HG02884 (cell line): ENCODE measurements at regions not wholly inside any gene's neighbourhood (a gene's known extent, or its start where the extent isn't known, plus 50 kb on each side); places are given as distances from the start of the nearest gene placed in this dataset.

Source experiments
- ATAC-seq: cut with Tn5 transposase; IDR thresholded peaks from one replicate; pipeline ENCODE4 v1.9.1; 2021; ENCODE audit warnings: mild to moderate bottlenecking, moderate library complexity; ENCODE audit not compliant: unreplicated experiment

DNA sequence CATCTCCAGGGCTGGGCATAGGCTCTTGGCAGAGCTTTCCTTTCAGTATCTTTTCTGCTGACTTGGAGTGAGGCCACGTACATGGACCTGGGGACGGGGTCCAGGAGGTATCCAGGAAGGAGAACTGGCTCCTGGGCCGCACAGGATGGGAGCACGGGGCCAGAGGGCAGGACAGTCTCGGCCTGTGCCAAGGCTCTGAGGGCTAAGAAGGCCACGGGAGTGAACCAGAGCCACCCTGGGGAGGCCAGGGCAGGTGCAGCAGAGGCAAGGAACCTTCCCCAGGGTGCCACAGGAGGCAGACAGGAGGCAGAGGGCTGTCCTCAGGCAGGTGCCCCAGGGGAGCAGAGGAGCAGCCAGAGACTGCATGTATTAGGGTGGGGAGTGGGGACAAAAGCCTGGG lies 50.3 kb downstream of the PLXNA1 start:
- ATAC-seq: no peak

DNA sequence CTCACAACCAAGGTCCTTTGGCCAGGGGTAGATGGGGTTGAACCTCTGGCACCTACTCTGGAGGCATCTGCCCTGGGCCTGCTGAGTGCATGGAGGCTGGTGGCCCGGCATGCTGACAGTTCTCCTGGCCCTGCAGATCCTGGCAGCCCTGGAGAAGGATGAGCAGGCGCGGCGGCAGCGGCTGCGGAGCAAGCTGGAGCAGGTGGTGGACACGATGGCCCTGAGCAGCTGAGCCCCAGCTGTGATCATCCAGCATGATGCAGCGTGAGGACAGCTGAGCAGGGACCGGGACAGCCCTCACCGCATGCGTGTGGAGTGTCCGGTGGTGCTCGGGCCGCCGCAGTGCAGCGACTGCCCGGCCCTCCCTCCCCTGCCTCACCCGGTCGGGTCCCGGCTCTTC lies 50.9 kb downstream of the PLXNA1 start:
- no peak for ATAC-seq

DNA sequence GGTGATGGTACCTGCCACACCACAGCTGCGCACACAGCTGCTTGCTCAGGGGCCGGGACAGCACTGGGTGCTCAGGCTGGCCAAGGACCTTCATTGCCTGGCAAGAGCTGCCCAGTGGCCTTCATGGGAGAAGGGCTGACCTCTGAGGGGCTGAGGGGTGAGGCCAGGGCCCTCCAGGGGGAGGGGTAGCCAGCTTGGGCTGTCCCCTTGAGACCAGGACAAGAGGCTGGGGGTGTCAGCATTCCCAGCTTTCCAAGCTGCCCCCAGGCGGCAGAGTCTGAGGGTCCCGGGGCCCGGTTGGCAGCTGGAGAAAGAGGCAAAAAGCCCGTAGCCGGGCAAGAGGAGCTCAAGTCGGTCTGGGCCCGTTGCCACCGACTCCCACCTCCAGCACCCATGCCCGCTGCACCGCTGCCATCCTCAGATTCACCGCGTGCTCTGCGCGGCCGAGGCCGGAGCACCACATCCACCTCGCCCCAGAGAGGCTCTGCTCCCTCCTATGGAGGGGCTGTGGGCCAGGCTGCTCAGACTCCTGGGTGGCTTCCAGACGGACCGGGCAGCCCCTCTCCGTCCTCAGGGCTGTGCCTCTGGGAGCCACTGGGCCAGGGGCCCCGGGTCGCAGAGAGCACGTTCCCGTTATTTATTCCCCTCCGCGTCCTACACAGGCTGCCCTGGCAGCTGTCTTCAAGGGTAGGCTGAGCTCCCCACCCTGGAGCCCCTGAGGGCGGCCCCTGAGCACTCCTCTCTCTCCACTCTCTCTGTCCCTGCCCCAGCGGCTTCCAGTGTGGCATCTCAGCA lies 51.5 kb downstream of the PLXNA1 start:
- no peak for ATAC-seq

DNA sequence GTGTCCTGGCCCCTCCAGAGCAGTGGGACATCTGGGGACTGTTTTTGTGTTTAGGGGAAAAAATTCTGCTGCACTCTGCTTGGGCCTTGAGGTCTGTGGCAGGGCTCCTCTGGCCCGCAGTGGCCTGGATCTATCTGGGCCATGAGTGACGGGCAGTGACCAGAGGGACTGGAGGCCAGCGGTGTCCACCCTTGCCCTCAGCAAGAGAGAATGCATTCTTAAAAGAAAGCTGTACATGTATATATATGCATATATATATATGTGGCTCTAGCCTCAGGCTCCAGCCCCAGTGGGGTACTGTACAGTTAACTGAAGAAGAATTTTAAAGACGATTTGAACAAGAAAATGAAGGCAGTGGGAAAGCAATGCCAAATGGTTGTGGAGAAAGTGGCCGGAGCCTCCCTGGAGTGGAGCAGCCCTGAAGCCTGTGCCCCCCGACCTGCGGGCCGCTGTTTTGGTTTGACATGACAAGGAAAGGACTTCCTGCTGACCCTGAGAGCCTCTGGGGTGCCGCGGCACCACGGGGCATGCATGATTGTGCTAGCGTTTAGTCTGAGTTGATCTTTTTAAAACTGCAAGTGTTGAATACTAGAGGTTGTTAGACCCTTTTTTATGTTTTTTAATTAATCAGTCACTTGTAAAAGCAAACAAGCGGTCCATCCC lies 52.2 kb downstream of the PLXNA1 start:
- no peak for ATAC-seq

DNA sequence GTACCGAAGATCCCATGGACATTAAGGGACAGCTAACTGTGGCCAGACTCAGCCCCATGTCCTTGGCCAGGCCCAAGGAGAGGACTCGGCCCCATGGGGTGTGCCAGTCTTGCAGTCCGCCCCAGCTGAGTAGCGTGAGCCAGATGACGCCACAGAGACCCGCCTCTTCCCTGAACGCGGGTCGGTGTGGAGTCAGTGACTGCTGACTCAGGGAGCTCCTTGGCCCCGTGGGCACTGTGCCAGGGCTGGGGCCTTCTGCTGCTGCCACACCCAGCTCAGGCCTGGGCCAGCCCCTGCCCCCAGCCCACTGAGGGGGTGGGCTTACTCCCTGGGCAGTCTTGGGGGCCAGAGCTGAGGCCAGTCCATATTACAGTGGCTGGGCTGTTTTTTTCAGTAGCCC lies 52.8 kb downstream of the PLXNA1 start:
- ATAC-seq: no peak

DNA sequence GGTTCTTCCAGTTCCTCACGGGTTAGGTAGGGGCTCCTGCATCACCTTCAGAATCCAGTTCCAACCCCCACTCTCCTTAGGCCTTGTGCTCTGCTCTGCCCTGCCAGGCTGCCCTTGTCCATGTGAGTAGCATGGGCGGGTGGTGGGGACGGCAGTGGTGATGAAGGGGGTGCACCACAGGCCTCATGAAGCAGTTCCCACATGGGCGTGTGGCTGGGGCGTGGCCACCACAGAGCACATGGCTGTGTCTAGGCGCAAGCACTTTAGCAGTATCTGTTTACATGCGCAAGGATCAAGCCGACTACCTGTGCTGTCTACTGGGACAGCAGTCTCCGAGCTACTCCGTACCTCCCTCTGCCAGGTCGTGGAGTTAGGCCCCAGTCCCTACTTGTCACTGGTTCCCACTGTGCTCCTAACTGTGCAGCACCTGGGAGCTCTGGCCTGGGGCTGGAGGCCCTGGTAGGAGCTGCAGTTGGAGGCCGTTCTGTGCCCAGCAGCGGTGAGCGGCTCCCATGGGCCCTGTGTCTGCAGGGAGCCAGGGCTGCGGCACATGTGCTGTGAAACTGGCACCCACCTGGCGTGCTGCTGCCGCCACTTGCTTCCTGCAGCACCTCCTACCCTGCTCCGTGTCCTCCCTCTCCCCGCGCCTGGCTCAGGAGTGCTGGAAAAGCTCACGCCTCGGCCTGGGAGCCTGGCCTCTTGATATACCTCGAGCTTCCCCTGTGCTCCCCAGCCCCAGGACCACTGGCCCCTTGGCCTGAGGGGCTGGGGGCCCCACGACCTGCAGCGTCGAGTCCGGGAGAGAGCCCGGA lies 53.5 kb downstream of the PLXNA1 start:
- ATAC-seq: no peak

DNA sequence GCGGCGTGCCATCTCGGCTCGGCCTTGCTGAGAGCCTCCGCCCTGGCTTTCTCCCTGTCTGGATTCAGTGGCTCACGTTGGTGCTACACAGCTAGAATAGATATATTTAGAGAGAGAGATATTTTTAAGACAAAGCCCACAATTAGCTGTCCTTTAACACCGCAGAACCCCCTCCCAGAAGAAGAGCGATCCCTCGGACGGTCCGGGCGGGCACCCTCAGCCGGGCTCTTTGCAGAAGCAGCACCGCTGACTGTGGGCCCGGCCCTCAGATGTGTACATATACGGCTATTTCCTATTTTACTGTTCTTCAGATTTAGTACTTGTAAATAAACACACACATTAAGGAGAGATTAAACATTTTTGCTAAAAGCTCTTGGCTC lies 54.1 kb downstream of the PLXNA1 start:
- ATAC-seq: no peak

DNA sequence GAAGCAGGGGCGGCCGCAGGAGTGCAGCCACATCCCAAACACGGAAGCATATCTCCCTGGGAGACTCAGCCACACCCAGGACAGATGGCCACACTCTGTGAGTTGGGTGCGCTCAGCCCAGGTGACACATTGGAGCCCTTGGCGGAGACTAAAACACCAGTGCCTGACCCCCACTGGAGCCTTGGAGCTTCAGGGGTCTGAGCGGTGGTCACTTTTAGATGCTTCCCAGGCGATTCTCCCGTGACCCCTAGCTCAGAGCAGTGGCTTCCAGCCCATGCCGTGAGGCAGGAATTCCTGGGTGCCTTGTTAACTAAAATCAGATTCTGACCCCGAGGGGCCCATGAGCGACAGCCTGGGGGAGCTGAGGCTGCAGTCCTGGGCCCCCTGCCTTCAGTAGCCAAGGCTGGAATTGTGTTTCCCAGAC lies 54.5 kb downstream of the PLXNA1 start:
- ATAC-seq: no peak

DNA sequence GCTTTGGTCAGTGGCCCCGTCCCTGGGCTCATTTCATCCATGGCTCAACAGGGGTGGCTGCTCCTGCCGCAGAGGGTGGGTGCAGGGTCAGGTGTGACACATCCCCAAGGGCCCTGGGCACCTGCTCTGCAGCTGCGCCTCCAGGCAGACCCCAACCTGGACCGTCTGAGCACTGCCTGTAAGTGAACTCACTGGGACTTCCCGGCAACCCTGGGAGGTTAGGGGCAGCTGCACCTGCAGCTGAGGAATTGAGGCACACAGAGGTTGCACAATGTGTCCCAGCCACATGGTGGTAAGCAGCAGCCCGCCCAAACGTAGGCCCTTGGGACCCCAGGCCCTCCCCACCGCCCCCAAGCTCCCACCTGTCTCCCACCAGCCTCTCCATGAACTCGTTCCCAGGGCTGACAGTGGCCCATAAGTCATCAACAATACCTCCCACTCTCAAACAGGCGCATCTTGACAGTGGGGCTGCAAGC lies 55.1 kb downstream of the PLXNA1 start:
- ATAC-seq: no peak

DNA sequence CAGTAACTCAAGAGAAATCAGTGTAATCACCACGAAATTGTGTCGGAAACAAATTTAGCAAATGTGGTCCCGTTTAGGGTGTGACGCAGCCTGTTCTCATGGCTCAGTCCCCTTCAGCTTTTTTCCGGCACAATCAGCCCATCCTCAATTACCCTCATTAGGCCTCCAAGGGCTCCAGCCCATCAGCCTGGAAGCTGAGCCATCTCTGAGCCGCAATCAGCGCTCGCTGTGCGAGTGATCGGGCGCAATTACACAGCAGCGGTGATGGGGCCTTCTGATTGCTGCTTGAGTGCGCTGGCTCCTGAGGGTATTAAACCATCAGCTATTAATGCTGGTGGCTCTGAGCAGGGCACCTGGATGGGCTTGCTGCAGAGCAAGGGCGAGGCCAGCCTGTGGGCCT lies 55.6 kb downstream of the PLXNA1 start:
- no peak for ATAC-seq

DNA sequence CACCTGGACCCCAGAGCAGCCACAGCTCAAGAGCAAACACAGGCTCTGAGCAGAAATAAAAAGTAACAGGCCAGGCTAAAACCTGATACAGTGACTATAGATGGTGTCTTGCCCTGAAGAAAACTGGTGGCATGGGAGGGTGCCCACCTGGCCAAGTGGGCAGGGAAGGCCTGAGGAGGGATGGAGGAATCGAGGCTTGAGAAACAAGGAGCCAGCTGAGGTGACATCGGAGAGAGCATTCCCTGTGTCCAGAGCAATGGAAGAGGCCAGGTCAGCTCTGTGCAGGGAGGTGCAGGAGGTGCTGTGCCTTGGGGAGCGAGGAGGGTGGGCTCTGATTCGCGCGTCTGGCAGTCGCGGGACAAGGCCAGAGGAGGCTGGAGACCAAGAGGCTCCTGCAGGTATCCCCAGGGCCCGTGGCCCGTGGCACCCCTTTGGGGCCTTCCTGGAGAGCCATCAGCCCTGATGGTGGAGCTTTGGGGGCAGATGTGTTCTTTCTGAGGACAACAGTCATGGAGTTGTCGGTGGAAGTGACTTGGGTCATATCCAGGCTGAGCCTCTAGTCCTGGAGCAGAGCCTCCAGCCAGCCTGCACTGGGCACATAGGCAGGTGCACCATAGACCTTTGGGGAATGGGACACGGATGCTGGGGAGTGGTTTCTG lies 56.1 kb downstream of the PLXNA1 start:
- ATAC-seq: no peak

DNA sequence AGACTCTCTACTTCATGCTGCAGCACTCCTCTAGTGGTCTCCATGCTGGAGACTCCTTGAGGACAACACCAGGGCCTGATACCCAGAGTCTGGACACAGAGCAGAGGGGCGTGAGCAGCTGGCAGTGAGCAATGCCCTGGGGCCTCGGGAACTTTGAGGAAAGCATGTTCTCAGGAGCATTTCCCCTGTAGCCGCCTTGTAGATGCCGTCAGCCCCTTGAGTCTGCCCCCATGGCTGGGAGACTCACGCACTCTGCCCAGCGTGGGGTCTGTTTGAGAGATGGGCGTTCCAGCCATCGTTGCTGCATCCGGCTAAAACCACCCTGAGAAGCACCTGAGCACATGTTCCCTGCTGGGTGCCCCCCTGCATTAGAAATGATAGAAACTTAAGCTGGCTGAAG lies 56.8 kb downstream of the PLXNA1 start:
- ATAC-seq: no peak

DNA sequence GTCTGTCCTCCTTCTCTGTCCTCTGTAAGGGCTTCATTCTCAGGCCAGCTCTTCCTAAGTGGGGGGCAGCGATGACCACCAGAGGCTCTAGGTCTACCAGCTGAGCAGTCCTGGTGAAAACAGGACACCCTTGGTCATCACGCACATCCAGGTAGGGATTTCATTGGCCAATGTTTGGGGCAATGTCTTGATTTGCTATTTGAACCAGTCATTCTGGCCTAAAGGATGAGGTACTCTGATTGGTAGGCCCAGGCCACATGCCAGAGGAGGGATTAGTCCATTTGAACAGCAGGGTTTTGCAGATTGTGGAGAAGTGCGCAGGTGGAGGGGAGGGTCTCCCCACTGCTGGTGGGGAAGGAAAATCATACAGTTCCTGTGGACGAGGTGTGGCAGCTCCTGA lies 57.3 kb downstream of the PLXNA1 start:
- ATAC-seq: no peak

DNA sequence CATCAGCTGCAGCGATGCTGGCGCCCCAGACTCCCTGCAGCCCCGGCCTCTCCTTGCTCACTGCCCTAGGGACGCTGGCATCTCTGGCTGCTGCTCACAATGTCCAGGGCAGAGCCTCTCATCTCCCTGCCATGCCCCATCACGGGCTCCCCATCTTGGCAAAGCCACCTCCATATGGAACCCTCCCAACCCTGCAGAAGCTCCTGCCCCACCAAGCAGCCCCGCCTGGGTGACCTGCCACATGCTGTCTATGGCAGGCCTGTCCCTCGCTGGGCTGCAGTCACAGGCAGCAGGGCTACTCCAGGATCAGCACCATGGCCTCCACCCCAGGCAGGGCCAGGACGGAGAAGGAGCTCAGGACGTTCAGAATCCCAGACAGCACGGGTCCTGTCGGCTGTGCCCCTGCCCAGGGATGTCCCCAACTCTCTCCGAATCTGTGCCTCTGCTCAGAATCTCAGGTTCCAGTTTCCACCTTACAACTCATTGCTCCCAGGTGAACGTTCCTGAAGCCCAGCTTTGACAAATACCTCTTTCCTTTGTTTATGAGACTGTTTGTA lies 58.4 kb downstream of the PLXNA1 start:
- ATAC-seq: no peak

DNA sequence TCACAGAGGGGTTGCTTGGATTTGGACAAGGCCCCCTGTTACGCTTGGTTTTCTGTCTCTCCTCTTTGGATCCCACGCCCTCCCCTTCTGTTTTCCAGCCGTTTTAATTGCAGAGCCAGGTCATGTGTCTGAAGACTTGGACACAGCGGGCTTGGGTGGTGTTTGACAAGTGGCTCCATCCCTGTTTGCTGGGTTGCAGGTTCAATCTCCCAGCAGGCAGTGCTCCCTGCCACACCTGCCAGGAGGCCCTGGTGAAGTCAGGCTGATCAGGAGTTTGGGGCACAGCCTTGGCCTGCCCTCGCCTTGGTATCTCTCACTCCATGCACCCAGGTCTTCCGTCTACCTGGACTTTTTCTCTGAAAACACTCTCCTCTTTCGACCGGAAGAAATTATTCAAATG lies 59.0 kb downstream of the PLXNA1 start:
- ATAC-seq: no peak

DNA sequence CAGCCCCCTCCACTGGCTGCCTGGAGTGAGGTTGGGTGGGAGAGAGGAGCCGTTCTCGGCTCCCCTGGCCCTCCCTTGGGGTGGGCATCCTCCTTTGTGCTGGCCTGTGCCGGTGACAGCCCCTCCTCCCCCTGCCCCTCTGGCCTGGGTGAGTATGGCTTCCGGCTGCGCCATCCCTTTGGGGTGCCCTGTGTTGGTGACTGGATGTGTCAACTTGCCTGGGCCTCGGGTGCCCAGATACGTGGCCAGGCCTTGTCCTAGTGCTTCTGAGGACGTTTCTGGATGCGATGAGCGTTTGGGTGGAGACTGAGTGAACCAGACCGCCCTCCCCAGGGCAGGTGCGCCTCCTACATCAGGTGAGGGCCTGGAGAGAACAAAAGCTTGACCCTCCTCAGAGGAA lies 59.7 kb downstream of the PLXNA1 start:
- ATAC-seq: no peak

DNA sequence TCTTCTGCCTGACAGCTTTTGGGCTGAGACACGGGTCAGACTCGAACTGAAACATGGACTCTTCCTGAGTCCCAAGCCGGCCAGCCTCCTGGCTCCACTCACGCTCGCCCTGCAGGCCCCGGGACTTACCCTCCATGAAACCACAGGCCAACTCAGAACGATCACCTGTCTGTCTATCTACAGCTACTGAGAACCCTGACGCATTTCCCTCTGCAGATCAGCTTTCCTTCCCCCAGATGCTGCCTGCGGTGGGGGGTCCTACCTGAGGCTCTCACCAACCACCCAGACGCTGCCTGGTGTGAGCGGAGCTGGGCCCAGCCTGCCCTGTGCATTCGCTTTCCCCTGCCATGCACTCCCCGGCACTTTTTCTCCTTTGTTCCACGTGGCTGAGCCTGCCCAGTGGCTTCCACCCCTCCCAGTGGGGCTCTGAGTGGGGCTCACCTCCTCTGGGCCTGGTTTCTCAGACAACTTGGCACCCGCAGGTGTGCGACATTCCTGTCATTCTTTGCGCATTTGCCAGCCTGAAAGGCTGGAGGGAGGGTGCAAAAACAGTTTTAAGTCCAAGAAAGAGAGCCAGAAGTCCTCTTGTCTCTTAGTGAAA lies 60.2 kb downstream of the PLXNA1 start:
- ATAC-seq: no peak

DNA sequence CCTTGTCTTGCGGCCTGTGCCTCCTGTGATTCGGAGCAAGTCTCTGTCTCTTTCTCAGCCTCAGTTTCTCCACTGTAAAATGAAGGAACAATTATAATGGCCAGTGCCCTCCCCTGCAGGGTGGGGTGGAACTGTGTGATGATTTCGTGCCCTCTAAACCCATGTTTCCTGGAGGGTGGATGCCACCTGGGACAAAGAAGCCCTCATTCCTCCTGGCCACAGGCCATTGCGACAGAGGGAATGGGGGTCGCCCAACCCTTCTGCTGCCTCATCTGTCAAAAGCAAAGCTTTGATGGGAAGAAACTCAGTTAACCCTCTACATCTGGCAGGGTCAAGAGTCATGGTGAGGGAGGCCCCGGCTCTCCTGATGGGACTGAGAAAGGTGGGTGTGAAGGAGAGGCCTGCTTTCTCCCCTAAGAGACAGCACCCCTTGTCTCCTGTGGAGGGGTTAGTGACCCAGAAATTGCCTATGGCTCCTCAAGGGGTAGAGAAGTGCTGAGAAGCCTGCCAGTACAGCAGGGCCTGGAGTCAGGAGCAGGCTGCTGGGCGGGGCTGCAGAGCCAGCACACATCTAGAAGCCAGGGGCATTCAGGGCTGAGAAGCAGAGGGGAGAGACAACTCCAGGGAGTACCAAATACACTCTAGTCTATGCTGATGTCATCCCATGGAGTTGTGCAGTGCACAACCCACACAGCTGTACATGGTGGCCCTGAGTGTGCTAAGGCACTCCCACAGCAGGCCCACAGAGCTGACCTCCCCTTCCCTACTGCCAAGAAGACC lies 61.0 kb downstream of the PLXNA1 start:
- no peak for ATAC-seq

DNA sequence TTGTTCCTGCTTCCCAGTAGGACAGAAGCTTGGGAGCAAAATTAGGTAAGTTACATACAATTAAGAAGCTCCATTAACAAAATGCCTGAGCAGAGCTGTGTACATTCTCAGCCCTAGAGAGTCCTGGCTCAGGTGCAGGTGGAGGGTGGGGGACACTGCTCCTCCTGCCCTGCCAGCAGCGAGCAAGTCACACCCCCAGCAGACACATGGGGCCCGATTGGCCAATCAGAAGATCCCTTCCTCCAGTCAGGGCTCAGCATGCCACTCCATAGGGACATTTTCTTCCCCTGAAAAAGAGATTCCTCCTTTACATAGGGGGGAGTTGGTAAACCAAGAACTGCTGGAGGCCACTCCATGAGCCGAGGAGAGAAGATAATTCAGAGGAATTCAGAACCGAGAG lies 62.1 kb downstream of the PLXNA1 start:
- no peak for ATAC-seq
